Breast epithelium (tissue), 3 donors: ENCODE measurements at regions not wholly inside any gene's neighbourhood (a gene's known extent, or its start where the extent isn't known, plus 50 kb on each side); places are given as distances from the start of the nearest gene placed in this dataset.
"Not testable (repeated sequence)": the region's sequence is repeated elsewhere in the genome, so short reads cannot be mapped to it uniquely, and the experiment has no call there.

Experiments used
- POLR2A ChIP-seq: fragments of 450-650 bp; IDR thresholded peaks from one replicate; pipeline ENCODE4 v1.6.1; 2016; ENCODE audit warnings: antibody characterized with exemption, mild to moderate bottlenecking, moderate library complexity
- TF ChIP-seq, protein P1 (sequence below), 3 donors: fragments of 450-650 bp; IDR thresholded peaks; one replicate each; pipeline ENCODE4 v1.5.1; 2016 to 2017; ENCODE audit warnings: antibody characterized with exemption in 3 of 3, mild to moderate bottlenecking in 3 of 3, moderate library complexity in 3 of 3

DNA sequence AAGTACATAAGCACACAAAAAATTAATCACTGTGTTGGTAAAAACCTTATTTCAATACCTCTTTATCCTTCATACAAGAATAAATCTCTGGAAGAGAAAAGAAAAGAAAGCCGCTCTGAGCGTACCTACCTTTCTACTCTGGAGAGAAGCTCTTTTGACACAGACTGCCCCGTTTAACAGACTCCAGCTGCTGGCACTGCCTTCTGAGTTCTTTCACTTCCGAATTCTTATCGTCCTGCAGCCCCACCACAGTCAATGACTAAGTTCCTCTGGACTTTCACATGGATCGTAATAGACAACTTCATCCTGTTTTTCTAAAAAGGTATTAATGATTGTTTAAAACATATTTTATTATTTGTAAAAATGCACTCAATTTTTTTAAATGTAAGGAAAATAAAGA, 67.5 kb upstream of the GOLGA8O start:
- TF ChIP-seq, protein P1, sequence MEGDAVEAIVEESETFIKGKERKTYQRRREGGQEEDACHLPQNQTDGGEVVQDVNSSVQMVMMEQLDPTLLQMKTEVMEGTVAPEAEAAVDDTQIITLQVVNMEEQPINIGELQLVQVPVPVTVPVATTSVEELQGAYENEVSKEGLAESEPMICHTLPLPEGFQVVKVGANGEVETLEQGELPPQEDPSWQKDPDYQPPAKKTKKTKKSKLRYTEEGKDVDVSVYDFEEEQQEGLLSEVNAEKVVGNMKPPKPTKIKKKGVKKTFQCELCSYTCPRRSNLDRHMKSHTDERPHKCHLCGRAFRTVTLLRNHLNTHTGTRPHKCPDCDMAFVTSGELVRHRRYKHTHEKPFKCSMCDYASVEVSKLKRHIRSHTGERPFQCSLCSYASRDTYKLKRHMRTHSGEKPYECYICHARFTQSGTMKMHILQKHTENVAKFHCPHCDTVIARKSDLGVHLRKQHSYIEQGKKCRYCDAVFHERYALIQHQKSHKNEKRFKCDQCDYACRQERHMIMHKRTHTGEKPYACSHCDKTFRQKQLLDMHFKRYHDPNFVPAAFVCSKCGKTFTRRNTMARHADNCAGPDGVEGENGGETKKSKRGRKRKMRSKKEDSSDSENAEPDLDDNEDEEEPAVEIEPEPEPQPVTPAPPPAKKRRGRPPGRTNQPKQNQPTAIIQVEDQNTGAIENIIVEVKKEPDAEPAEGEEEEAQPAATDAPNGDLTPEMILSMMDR (IDR thresholded peaks at IDR 0.05): not testable (repeated sequence)
- TF ChIP-seq POLR2A: not testable (repeated sequence)
